ENCODE measurements at regions not wholly inside any gene's neighbourhood (a gene's known extent, or its start where the extent isn't known, plus 50 kb on each side); places are given as distances from the start of the nearest gene placed in this dataset.
A peak's percentile ranks its signal among the peaks of the same experiment; 100 is the strongest.
"Not testable (repeated sequence)": the region's sequence is repeated elsewhere in the genome, so short reads cannot be mapped to it uniquely, and the experiment has no call there.

DNA sequence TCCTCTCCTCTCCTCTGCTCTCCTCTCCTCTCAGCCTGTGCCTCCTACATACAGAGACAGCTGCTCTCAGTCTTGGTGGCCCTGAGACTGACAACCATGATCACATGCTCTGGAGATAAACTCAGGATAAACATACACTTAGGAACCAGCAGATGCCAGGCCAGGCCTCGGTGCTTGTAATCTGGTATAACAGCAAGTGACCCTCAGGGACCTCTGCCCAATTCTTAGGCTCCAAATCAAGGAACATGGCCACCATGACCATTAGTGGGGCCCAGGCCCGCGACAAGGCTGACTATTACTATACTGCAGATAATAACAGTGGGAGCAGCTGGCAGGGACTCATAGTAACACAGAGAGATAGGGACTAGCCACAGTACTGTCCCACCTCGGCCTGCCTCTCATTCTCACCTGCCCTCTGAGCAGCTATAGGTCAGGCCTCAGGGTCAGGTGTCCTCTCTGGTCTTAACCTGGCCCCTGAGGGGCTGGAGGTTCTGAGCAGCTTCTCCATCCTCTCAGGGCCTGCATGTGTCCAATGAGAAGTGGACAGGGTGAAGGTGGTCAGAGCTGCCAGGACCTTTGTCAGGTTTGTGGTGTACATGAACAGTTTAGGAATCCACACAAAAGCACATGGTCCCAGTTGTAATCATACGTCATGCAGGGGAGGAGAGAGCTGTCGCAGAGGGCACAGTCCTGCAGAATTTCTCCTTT lies 106.1 kb downstream of the GGTLC2 start:
- peak overlapping the region in 7 of 10 donors; percentile 32 to 80 (median 51) for H3K27ac Mint-ChIP-seq
- H3K4me1 Mint-ChIP-seq = peaks cover 10 to 63% (median 37%) of the 10 kb centered on the region in 4 donors
- no peaks in the 10 kb centered on the region for H3K36me3 Mint-ChIP-seq
- H3K4me3 Mint-ChIP-seq = no peak overlapping the region
- H3K9me3 Mint-ChIP-seq = no peaks in the 10 kb centered on the region
- ATAC-seq (no peak), DNase-seq (no peak)
- H3K27me3 Mint-ChIP-seq = no peaks in the 10 kb centered on the region
- POLR2A ChIA-PET = interaction anchor here (0.7 to 2.1 kb wide), 2 partner anchors 20 to 80 kb away, joined by 3 to 8 read pairs; no protein-coding TSS in a partner anchor

DNA sequence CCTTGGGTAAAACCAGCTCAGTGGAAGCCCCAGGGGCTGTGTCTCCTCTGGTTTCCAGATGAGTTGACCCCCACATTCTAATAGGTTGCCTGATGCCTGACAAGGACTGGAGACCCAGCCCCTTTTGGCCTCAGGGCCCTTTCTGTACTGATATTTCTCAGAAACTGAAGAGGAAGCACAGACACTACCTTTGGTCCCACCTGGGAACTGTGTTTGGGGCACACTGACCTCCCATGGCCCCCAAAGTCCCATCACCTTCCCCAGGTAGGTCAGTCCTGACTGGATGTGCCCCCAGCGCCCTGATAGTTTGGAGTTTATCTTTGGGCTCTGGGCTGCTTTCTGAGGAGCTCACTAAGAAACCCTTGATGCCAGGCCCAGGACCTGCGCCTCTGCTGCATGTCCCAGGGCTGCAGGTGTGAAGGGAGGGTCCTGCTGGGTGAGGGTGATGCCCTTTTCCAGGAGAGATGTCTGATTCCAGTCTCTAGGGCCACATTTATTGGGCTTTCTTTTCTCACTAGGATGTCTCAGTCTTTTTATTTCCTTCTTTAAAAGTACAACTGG lies 106.7 kb downstream of the GGTLC2 start:
- Mint-ChIP-seq H3K4me1 (peaks cover 10 to 65% (median 43%) of the 10 kb centered on the region in 4 donors), H3K27ac (peak overlapping the region in 3 of 10 donors; percentile 59 to 77 (median 61)), H3K4me3 (no peak overlapping the region), H3K36me3 (no peaks in the 10 kb centered on the region), H3K9me3 (no peaks in the 10 kb centered on the region), H3K27me3 (no peaks in the 10 kb centered on the region)
- ATAC-seq = no peak
- POLR2A ChIA-PET = interaction anchor here (0.7 to 6.5 kb wide), 3 partner anchors 9 to 72 kb away, joined by 3 to 48 read pairs (median 3); no protein-coding TSS in a partner anchor
- no peak for DNase-seq

DNA sequence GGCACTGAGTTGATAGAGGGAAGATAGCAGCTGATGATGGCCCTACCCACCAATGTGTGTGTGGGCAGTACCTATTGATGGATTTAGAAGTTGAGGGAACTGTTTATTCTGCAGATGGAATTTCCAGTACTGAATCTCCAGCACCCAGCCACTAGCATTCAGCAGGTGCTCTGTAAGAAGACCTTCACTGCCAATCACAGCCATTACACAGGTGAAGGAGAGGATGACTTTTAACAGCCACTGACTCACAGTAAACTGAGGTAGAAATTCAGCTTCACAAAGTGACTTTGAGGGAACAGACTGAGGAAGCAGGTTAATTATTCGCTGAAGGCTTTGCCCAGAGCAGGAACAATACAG lies 107.8 kb downstream of the GGTLC2 start:
- POLR2A ChIA-PET = interaction anchor here (1.2 to 6.5 kb wide), 2 partner anchors 67 to 71 kb away, joined by 3 to 48 read pairs; no protein-coding TSS in a partner anchor
- Mint-ChIP-seq H3K27me3 (no peaks in the 10 kb centered on the region), H3K9me3 (no peaks in the 10 kb centered on the region), H3K36me3 (no peaks in the 10 kb centered on the region), H3K27ac (peak overlapping the region in 8 of 10 donors; percentile 6 to 97 (median 62)), H3K4me1 (peaks cover 12 to 67% (median 53%) of the 10 kb centered on the region in 4 donors), H3K4me3 (no peak overlapping the region)
- DNase-seq (no peak), ATAC-seq (no peak)

DNA sequence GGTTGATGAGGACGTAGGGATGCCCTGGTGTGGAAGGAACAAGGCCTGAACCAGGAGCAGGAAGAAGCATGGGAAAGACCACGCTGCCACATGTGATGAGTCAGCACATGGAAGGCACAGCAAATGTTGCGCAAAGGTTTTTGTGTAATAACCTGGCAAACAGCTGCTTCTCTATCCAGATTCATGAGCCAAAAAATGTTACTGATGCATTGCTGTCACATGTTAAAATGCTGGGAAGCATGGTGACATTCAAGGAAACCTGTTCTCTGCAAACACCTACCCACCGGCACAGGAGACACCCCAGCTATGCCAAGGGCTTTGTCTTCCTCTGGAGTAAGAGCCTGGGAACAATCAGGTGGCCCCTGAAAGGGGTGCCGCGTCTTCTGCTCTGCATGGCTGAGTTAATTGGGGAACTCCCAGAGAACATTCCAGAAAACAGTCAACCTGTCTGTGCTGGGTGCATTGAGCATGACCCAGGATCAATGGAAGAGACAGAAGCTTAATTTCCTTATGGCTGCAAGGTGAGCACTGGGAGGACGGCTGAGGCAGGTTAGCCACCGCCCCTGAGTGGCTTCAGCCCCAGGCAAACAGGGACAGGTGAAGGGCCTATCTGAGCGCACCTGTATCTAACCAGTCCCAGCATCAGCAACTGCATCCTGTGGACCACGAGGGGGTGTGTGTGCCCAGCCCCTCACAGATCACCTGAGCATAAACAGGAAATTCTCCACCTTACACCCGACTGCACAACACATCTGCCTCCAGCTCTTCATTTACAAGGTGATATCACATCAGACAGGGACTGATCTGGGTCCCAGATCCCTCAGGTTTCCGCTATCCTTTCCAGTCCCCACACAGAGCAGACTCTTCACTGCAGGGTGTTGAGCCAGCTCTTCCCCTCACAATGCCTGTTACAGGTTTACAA lies 108.4 kb downstream of the GGTLC2 start:
- ATAC-seq (peak; percentile 83 to 92), DNase-seq (peak in 9 of 10 donors; percentile 18 to 76 (median 45))
- no peaks in the 10 kb centered on the region for H3K27me3 Mint-ChIP-seq
- H3K27ac Mint-ChIP-seq = peak overlapping the region; percentile 78 to 98 (median 94)
- no peaks in the 10 kb centered on the region for H3K36me3 Mint-ChIP-seq
- peak overlapping the region; percentile 37 to 76 (median 64) for H3K4me3 Mint-ChIP-seq
- POLR2A ChIA-PET = interaction anchor here (1.0 to 6.5 kb wide), 16 partner anchors 10 to 388 kb away, joined by 3 to 48 read pairs (median 4); partner anchors contain the start of gene RSPH14
- no peaks in the 10 kb centered on the region for H3K9me3 Mint-ChIP-seq
- H3K4me1 Mint-ChIP-seq = peaks cover 14 to 65% (median 56%) of the 10 kb centered on the region in 4 donors

DNA sequence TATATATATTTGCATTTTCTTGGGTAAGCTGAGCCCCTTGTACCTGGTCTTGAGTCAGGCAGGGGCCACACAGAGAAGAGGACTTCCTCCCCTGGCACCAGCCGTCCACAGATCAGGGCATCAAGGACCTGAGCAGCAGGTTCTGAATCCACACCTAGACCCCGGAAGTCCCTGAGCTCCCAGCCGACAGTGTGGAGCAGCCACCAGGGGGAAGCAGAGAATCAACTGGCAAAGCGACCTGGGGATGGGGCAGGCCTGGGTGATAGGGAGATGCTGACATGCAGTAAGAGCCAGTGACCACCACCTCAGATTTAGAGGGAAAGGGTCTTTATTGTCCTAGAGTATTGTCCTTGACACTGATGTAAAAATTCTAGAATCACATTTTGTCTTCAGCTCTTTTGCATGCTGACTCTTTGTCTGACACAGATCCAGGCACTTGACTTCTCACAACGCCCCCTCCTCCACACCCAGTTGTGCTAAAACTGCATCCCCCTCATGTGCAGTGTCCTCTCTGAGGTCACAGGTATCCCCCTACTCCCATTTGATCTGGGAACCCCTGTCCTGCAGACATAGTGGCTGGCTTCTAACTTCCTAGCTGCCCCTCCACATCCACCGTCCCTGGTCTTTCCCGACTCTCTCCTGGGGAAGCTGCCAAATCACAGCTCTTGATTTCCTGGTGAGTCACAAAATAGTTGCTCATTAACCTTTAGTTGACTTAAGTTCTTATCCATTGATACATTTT lies 109.3 kb downstream of the GGTLC2 start:
- DNase-seq (peak; percentile 61 to 86 (median 74)), ATAC-seq (peak; percentile 92 to 94)
- POLR2A ChIA-PET = interaction anchor here (1.0 to 6.5 kb wide), 16 partner anchors 9 to 387 kb away, joined by 3 to 48 read pairs (median 4); partner anchors contain the start of gene RSPH14
- peaks cover 14 to 64% (median 60%) of the 10 kb centered on the region in 4 donors for H3K4me1 Mint-ChIP-seq
- H3K4me3 Mint-ChIP-seq = peak overlapping the region in 9 of 10 donors; percentile 37 to 76 (median 62)
- H3K9me3 Mint-ChIP-seq = no peaks in the 10 kb centered on the region
- H3K27me3 Mint-ChIP-seq = no peaks in the 10 kb centered on the region
- H3K36me3 Mint-ChIP-seq = no peaks in the 10 kb centered on the region
- H3K27ac Mint-ChIP-seq = peak overlapping the region; percentile 78 to 98 (median 94)

DNA sequence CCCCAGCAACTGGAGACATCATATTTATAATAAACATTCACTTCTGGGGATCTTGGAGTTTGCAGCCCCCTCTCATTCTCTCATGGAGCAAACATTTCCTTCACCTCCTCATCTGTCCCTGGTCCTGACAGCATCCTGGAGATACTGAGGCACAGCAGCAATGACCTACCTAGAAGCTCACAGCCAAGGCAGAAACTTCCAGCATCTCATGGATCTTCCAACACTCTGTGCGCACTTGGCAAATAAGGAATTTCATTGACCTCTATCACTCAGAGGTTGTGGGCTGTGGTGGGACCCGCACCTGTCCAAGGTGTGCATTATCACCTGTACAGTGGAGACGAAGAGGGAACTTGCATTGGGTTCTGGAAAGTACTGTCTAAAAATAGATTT lies 109.8 kb downstream of the GGTLC2 start:
- DNase-seq = no peak
- Mint-ChIP-seq H3K9me3 (no peaks in the 10 kb centered on the region), H3K4me3 (peak overlapping the region in 1 of 10 donors; percentile 18), H3K27ac (peak overlapping the region in 9 of 10 donors; percentile 66 to 98 (median 93)), H3K36me3 (no peaks in the 10 kb centered on the region), H3K4me1 (peaks cover 14 to 68% (median 65%) of the 10 kb centered on the region in 4 donors), H3K27me3 (no peaks in the 10 kb centered on the region)
- POLR2A ChIA-PET = interaction anchor here (1.1 to 6.5 kb wide), 8 partner anchors 9 to 130 kb away, joined by 3 to 48 read pairs (median 7); no protein-coding TSS in a partner anchor
- ATAC-seq = no peak

DNA sequence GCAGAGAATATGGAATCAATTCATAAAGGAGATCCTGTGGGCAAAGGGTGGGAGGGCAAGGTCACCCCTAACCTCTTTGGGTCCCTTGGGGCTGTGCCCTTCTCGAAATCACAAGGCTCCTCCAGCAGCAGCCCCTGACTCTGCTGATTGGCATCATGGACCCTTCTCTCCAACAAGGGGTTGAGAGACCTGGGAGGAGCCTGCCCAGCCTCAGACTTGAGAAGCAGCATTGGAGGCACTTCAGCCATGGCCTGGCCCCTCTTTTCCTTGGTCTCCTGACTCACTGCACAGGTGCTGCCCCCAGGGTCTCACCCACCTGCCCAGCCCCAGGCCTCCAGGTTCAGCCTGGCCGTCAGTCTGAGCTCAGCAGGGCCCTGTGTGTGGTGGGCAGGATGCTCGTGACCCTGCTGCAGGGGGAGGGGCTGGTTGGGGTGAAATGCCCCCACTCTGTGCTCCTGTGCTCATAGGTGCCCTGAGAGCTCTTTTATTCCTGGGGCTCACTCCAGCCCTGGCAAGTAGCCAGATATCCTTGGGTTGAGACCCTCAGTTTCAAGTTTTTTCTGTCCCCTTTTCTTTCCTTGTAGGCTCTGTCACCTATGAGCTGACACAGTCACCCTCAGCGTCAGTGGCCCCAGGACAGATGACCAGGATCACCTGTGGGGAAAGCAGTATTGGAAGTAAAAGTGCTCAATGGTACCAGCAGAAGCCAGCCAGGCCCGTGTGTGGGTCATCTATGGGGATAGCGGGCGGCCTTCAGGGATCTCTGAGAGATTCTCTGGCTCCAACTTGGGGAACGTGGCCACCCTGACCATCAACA lies 110.8 kb downstream of the GGTLC2 start:
- Mint-ChIP-seq H3K36me3 (no peaks in the 10 kb centered on the region), H3K9me3 (no peaks in the 10 kb centered on the region), H3K4me1 (peaks cover 14 to 75% (median 70%) of the 10 kb centered on the region in 4 donors), H3K4me3 (peak overlapping the region in 2 of 10 donors; percentile 43 to 45), H3K27ac (peak overlapping the region in 6 of 10 donors; percentile 33 to 98 (median 90)), H3K27me3 (no peaks in the 10 kb centered on the region)
- DNase-seq (no peak), ATAC-seq (no peak)
- POLR2A ChIA-PET = interaction anchor here (1.7 to 6.5 kb wide), 3 partner anchors 14 to 64 kb away, joined by 4 to 48 read pairs (median 9); no protein-coding TSS in a partner anchor

DNA sequence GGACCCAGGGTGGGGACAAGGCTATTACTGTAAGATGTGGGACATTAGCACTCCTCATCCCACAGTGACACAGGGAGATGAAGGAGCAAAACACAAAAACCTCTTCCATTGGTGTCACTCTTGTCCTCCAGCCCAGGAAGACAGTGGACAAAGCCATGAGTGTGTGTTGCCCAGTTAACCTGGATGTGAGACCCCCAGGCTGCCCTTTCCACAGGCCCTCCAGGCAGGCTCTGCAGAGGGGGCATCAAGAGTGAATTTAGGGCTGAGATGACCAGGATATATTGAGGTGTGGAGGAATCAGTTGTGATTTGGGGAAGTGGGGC lies 111.3 kb downstream of the GGTLC2 start:
- H3K9me3 Mint-ChIP-seq = no peaks in the 10 kb centered on the region

DNA sequence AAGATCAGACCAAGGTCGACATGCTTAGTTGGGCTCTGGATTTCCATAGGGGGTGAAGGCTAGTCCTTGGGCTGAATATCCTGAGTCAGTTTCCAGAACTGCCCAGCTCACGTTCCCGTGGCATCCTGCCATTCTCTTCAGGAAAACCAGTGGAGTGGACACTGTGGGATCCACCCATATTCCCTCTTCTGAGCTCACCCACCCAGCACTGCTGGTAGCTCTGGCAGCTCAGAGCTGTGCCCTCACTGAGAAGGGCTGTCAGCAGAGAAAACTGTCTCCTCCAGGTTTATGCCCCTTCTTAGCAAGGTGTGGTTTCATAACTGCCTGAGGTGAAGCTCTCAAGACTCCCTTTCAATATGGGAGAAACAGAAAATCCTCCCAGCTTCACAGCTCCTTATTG lies 111.7 kb downstream of the GGTLC2 start:
- H3K27me3 Mint-ChIP-seq = no peaks in the 10 kb centered on the region
- no peak for DNase-seq
- peak overlapping the region in 5 of 10 donors; percentile 50 to 85 (median 58) for H3K4me3 Mint-ChIP-seq
- no peaks in the 10 kb centered on the region for H3K36me3 Mint-ChIP-seq
- peaks cover 13 to 77% (median 71%) of the 10 kb centered on the region in 4 donors for H3K4me1 Mint-ChIP-seq
- peak overlapping the region; percentile 14 to 89 (median 61) for H3K27ac Mint-ChIP-seq
- no peaks in the 10 kb centered on the region for H3K9me3 Mint-ChIP-seq
- POLR2A ChIA-PET = interaction anchor here (0.8 to 6.5 kb wide), 4 partner anchors 9 to 63 kb away, joined by 3 to 48 read pairs (median 4); no protein-coding TSS in a partner anchor
- no peak for ATAC-seq

More for the DNA sequence above, 111.3 kb downstream of the GGTLC2 start:
- H3K27ac Mint-ChIP-seq = peak overlapping the region in 9 of 10 donors; percentile 52 to 89 (median 63)
- H3K36me3 Mint-ChIP-seq = no peaks in the 10 kb centered on the region
- peaks cover 13 to 77% (median 71%) of the 10 kb centered on the region in 4 donors for H3K4me1 Mint-ChIP-seq
- DNase-seq (no peak), ATAC-seq (no peak)
- peak overlapping the region in 2 of 10 donors; percentile 26 to 43 for H3K4me3 Mint-ChIP-seq
- POLR2A ChIA-PET = interaction anchor here (1.1 to 6.5 kb wide), 3 partner anchors 13 to 63 kb away, joined by 3 to 48 read pairs (median 4); no protein-coding TSS in a partner anchor
- H3K27me3 Mint-ChIP-seq = no peaks in the 10 kb centered on the region

DNA sequence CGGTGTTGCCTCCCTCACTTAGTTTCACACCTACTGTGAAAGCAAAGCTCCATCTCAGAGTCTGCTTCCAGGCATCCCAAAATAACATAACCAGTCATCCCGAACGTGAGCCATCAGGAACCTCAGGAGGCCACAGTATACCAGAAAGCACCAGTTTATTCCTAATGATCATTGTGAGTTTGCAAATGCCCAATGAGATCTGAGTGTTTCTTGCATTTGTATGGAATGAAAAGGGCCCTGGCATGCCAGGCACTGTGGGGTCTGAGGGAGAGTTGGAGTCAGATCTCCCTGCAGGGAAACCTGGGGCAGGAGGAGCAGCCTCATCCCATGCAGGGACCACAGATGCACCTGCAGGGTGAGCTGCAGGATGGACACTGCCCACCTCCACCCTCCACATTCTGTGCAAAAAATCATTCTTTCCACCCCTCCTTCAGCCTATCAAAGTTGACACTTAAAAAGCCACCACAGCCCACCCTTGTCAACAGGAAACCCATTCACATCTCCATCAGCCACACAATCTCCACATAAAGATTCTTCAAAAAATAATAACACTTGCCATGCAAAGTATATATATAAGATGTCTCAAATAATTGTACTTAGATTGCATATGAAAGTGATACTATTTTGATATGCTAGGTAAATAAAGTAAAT lies 112.3 kb downstream of the GGTLC2 start:
- POLR2A ChIA-PET = interaction anchor here (0.8 to 6.5 kb wide), 4 partner anchors 8 to 62 kb away, joined by 3 to 48 read pairs (median 4); no protein-coding TSS in a partner anchor
- H3K9me3 Mint-ChIP-seq, H3K27me3 Mint-ChIP-seq, ATAC-seq, H3K36me3 Mint-ChIP-seq, DNase-seq: not testable (repeated sequence)
- H3K27ac Mint-ChIP-seq = peak overlapping the region in 9 of 10 donors; percentile 14 to 89 (median 78)
- peak overlapping the region; percentile 5 to 85 (median 56) for H3K4me3 Mint-ChIP-seq
- peaks cover 13 to 77% (median 71%) of the 10 kb centered on the region in 4 donors for H3K4me1 Mint-ChIP-seq

Data from naive thymus-derived CD8-positive, alpha-beta T cell (primary cell).